ENCODE measurements at regions not wholly inside any gene's neighbourhood (a gene's known extent, or its start where the extent isn't known, plus 50 kb on each side); places are given as distances from the start of the nearest gene placed in this dataset.

DNA sequence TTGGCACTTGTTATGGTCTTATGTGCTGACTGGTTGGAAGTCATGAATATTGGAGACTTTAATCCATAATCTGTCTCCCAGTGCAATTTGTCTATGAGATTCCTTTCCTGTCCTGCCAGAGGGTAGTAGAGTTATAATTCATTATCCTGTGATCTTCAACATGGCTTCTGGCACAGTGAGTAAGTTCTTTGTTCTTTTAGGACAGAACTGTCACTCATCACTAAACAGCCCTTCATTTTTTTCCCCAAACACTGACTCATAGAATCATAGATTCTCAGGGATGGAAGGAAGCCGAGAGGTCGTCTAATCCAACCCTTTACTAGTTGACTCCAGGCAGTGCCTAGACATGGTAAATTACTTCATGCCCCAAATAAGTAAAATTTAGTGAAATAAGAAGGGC lies 78.4 kb downstream of the LUZP4 start:
- no peaks in the 10 kb centered on the region for H3K27me3 ChIP-seq
- intact Hi-C loops (cut with DNase I; ENCODE audit: low total_unique reads) = no loop called here
- H3K36me3 ChIP-seq = no peaks in the 10 kb centered on the region
- H3K4me1 ChIP-seq = no peaks in the 10 kb centered on the region
- no peak overlapping the region for H3K4me3 ChIP-seq
- no peak for DNase-seq
- H3K9me3 ChIP-seq = no peaks in the 10 kb centered on the region
- TF ChIP-seq, protein P1, sequence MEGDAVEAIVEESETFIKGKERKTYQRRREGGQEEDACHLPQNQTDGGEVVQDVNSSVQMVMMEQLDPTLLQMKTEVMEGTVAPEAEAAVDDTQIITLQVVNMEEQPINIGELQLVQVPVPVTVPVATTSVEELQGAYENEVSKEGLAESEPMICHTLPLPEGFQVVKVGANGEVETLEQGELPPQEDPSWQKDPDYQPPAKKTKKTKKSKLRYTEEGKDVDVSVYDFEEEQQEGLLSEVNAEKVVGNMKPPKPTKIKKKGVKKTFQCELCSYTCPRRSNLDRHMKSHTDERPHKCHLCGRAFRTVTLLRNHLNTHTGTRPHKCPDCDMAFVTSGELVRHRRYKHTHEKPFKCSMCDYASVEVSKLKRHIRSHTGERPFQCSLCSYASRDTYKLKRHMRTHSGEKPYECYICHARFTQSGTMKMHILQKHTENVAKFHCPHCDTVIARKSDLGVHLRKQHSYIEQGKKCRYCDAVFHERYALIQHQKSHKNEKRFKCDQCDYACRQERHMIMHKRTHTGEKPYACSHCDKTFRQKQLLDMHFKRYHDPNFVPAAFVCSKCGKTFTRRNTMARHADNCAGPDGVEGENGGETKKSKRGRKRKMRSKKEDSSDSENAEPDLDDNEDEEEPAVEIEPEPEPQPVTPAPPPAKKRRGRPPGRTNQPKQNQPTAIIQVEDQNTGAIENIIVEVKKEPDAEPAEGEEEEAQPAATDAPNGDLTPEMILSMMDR (IDR thresholded peaks at IDR 0.05) = no peak
- no peak for TF ChIP-seq POLR2AphosphoS5 (IDR thresholded peaks at IDR 0.05)
- TF ChIP-seq POLR2A (IDR thresholded peaks at IDR 0.05) = no peak
- 77 to 82% (median 78%) methylated on average over 2 of the region's 2 CpGs for WGBS, 5 donors
- no peak overlapping the region for H3K27ac ChIP-seq

GRCh38 chrX:115368876-115369275 lies 79.4 kb downstream of the LUZP4 start:
- H3K27ac ChIP-seq = no peak overlapping the region
- no peaks in the 10 kb centered on the region for H3K27me3 ChIP-seq
- H3K36me3 ChIP-seq = no peaks in the 10 kb centered on the region
- TF ChIP-seq, protein P1 (IDR thresholded peaks at IDR 0.05) = no peak
- TF ChIP-seq POLR2A (IDR thresholded peaks at IDR 0.05) = no peak
- no peak for TF ChIP-seq POLR2AphosphoS5 (IDR thresholded peaks at IDR 0.05)
- no peaks in the 10 kb centered on the region for H3K9me3 ChIP-seq
- no peaks in the 10 kb centered on the region for H3K4me1 ChIP-seq
- WGBS, 5 donors = 56 to 78% (median 70%) methylated on average over 2 of the region's 2 CpGs
- no peak for DNase-seq
- H3K4me3 ChIP-seq = no peak overlapping the region
- intact Hi-C loops (cut with DNase I; ENCODE audit: low total_unique reads) = no loop called here

GRCh38 chrX:115372152-115372551 lies 82.6 kb downstream of the LUZP4 start:
- DNase-seq = peak in 1 of 2 donors; percentile 60
- Histone ChIP-seq H3K9me3 (peaks cover 0 to 7% (median 0%) of the 10 kb centered on the region in 4 donors), H3K4me1 (no peaks in the 10 kb centered on the region), H3K27ac (no peak overlapping the region), H3K27me3 (no peaks in the 10 kb centered on the region), H3K4me3 (no peak overlapping the region), H3K36me3 (no peaks in the 10 kb centered on the region)
- TF ChIP-seq POLR2AphosphoS5 (IDR thresholded peaks at IDR 0.05) = no peak
- TF ChIP-seq POLR2A (IDR thresholded peaks at IDR 0.05) = no peak
- TF ChIP-seq, protein P1 (IDR thresholded peaks at IDR 0.05) = no peak
- no peak for TF ChIP-seq EP300 (IDR thresholded peaks at IDR 0.05)
- 39 to 67% (median 46%) methylated on average over 4 of the region's 4 CpGs for WGBS, 5 donors
- intact Hi-C loops (cut with DNase I; ENCODE audit: low total_unique reads) = no loop called here

DNA sequence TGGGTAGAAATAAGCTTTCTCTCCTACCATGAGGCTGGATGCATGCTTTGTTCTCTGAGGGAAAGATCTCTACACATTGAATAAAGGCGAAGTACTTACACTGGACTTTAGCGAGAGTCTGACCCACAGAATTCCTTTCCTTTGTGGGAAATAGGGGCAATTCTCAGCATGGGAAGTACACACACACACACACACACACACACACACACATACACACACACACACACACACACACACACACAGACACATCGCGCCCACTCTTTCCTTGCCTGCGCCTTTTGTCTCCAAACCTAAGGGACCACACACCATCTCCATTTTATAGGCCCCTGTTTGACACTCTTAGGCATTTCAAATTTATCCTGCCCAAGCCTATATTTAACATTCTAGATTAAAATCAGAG lies 83.8 kb downstream of the LUZP4 start:
- WGBS, 5 donors = 79 to 100% (median 96%) methylated on average over 5 of the region's 5 CpGs
- Histone ChIP-seq H3K4me1 (no peaks in the 10 kb centered on the region), H3K27ac (no peak overlapping the region), H3K4me3 (no peak overlapping the region), H3K36me3 (no peaks in the 10 kb centered on the region), H3K9me3 (peaks cover 0 to 7% (median 0%) of the 10 kb centered on the region in 4 donors), H3K27me3 (no peaks in the 10 kb centered on the region)
- TF ChIP-seq EP300 (IDR thresholded peaks at IDR 0.05) (no peak), POLR2A (IDR thresholded peaks at IDR 0.05) (no peak), POLR2AphosphoS5 (IDR thresholded peaks at IDR 0.05) (no peak)
- TF ChIP-seq, protein P1 (IDR thresholded peaks at IDR 0.05) = no peak
- DNase-seq = no peak
- intact Hi-C loops (cut with DNase I; ENCODE audit: low total_unique reads) = no loop called here

Measured in stomach (tissue), 8 donors.